H9 (cell line): ENCODE measurements at regions not wholly inside any gene's neighbourhood (a gene's known extent, or its start where the extent isn't known, plus 50 kb on each side); places are given as distances from the start of the nearest gene placed in this dataset.

Experiments
- DNase-seq: peaks from one replicate; pipeline ENCODE4 v3.0.0-alpha.2; 2017
- H2AFZ ChIP-seq: one replicate; pipeline ENCODE4 v1.6.1; 2013; ENCODE audit warnings: mild to moderate bottlenecking, low read length, control low read depth, moderate library complexity
- H2AK5ac ChIP-seq: 2 replicates; pipeline ENCODE4 v1.6.1; 2013; ENCODE audit warnings: low read length, control low read depth, mixed read lengths; ENCODE audit not compliant: insufficient read length
- H2BK120ac ChIP-seq: one replicate; pipeline ENCODE4 v1.6.1; 2013; ENCODE audit warnings: low read depth, mild to moderate bottlenecking, low read length, control low read depth, inconsistent platforms; ENCODE audit not compliant: poor library complexity, severe bottlenecking
- H2BK12ac ChIP-seq: 2 replicates; pipeline ENCODE4 v1.6.1; 2013; ENCODE audit warnings: low read length, control low read depth, mixed read lengths, low read depth; ENCODE audit not compliant: insufficient read length
- H2BK15ac ChIP-seq: 2 replicates; pipeline ENCODE4 v1.6.1; 2013; ENCODE audit warnings: low read depth, low read length, control low read depth
- H2BK20ac ChIP-seq: one replicate; pipeline ENCODE4 v1.6.1; 2013; ENCODE audit warnings: low read depth, mild to moderate bottlenecking, low read length, control low read depth, inconsistent platforms; ENCODE audit not compliant: poor library complexity, severe bottlenecking
- H2BK5ac ChIP-seq: 2 replicates; pipeline ENCODE4 v1.6.1; 2013; ENCODE audit warnings: low read length, control low read depth, mixed read lengths; ENCODE audit not compliant: insufficient read length
- H3K14ac ChIP-seq: 2 replicates; pipeline ENCODE4 v1.6.1; 2013; ENCODE audit warnings: low read length, control low read depth; ENCODE audit not compliant: insufficient read depth
- H3K18ac ChIP-seq: 2 replicates; pipeline ENCODE4 v1.6.1; 2013; ENCODE audit warnings: low read depth, mild to moderate bottlenecking, mixed read lengths, low read length, control low read depth; ENCODE audit not compliant: insufficient read length
- H3K23ac ChIP-seq: 2 replicates; pipeline ENCODE4 v1.6.1; 2013; ENCODE audit warnings: low read length, control low read depth, mixed read lengths, low read depth; ENCODE audit not compliant: insufficient read length
- H3K23me2 ChIP-seq: 2 replicates; pipeline ENCODE4 v1.6.1; 2013; ENCODE audit warnings: low read depth, mild to moderate bottlenecking, mixed read lengths, low read length, control low read depth; ENCODE audit not compliant: insufficient read length, poor library complexity, severe bottlenecking
- H3K27ac ChIP-seq: 2 replicates; pipeline ENCODE4 v1.5.1; 2013; ENCODE audit warnings: low read length, control low read depth, mixed read lengths, low read depth; ENCODE audit not compliant: insufficient read length
- H3K27me3 ChIP-seq: 2 replicates; pipeline ENCODE4 v1.6.1; 2013; ENCODE audit warnings: low read length, control low read depth, inconsistent platforms; ENCODE audit not compliant: insufficient read depth
- H3K4ac ChIP-seq: 2 replicates; pipeline ENCODE4 v1.6.1; 2013; ENCODE audit warnings: low read depth, mild to moderate bottlenecking, control low read depth, inconsistent platforms, low read length, moderate library complexity
- H3K4me1 ChIP-seq: 2 replicates; pipeline ENCODE4 v1.6.1; 2013; ENCODE audit warnings: low read length, control low read depth, inconsistent platforms; ENCODE audit not compliant: insufficient read depth
- H3K4me2 ChIP-seq: 2 replicates; pipeline ENCODE4 v1.6.1; 2013; ENCODE audit warnings: low read length, control low read depth, mixed read lengths; ENCODE audit not compliant: insufficient read length, insufficient read depth
- H3K56ac ChIP-seq: 2 replicates; pipeline ENCODE4 v1.6.1; 2013; ENCODE audit warnings: low read depth, mild to moderate bottlenecking, mixed read lengths, low read length, control low read depth; ENCODE audit not compliant: insufficient read length
- H3K79me1 ChIP-seq: 2 replicates; pipeline ENCODE4 v1.6.1; 2013; ENCODE audit warnings: low read depth, mild to moderate bottlenecking, moderate library complexity, low read length, control low read depth, inconsistent platforms; ENCODE audit not compliant: insufficient read depth, poor library complexity, severe bottlenecking
- H3K79me2 ChIP-seq: 2 replicates; pipeline ENCODE4 v1.6.1; 2013; ENCODE audit warnings: low read length, control low read depth, inconsistent platforms; ENCODE audit not compliant: insufficient read depth
- H3K9ac ChIP-seq: 2 replicates; pipeline ENCODE4 v1.6.1; 2013; ENCODE audit warnings: low read length, control low read depth, mixed read lengths; ENCODE audit not compliant: insufficient read length; ENCODE audit errors: extremely low read depth
- H3K9me3 ChIP-seq: one replicate; pipeline ENCODE4 v1.6.1; 2013; ENCODE audit warnings: low read depth, low read length, inconsistent platforms; ENCODE audit not compliant: control insufficient read depth
- H3T11ph ChIP-seq: one replicate; pipeline ENCODE4 v1.6.1; 2013; ENCODE audit warnings: mild to moderate bottlenecking, low read length, control low read depth, inconsistent platforms
- H4K20me1 ChIP-seq: one replicate; pipeline ENCODE4 v1.6.1; 2013; ENCODE audit not compliant: control insufficient read depth, insufficient read length, insufficient read depth
- H4K5ac ChIP-seq: 2 replicates; pipeline ENCODE4 v1.6.1; 2013; ENCODE audit warnings: low read depth, mild to moderate bottlenecking, mixed read lengths, low read length, control low read depth; ENCODE audit not compliant: insufficient read length
- H4K8ac ChIP-seq: replicated peaks from 2 replicates; pipeline ENCODE4 v1.6.1; 2013; ENCODE audit warnings: low read length, control low read depth, mixed read lengths, low read depth; ENCODE audit not compliant: insufficient read length
- H4K91ac ChIP-seq: 2 replicates; pipeline ENCODE4 v1.6.1; 2013; ENCODE audit warnings: low read depth, mild to moderate bottlenecking, moderate library complexity, mixed read lengths, low read length, control low read depth; ENCODE audit not compliant: insufficient read length
- H3K27ac Mint-ChIP-seq, 3 experiments: 2 replicates in 2 of 3; 3 replicates in 1 of 3; pipeline ENCODE4 v1.8.0; 2020 to 2021; ENCODE audit warnings: mixed read lengths in 3 of 3, mild to moderate bottlenecking in 1 of 3, moderate library complexity in 1 of 3
- H3K27me3 Mint-ChIP-seq: 2 replicates; pipeline ENCODE4 v1.8.0; 2021; ENCODE audit warnings: low read depth, mild to moderate bottlenecking, moderate library complexity, mixed read lengths
- H3K36me3 Mint-ChIP-seq, 3 experiments: 2 replicates in 2 of 3; 3 replicates in 1 of 3; pipeline ENCODE4 v1.8.0; 2020 to 2021; ENCODE audit warnings: low read depth in 3 of 3, mixed read lengths in 3 of 3; ENCODE audit not compliant: insufficient read depth in 1 of 3
- H3K4me1 Mint-ChIP-seq, 2 experiments: 2 replicates each; pipeline ENCODE4 v1.8.0; 2020; ENCODE audit warnings: mixed read lengths in 2 of 2
- H3K4me3 Mint-ChIP-seq, 2 experiments: 2 replicates in 1 of 2; 3 replicates in 1 of 2; pipeline ENCODE4 v1.8.0; 2020 to 2021; ENCODE audit warnings: mild to moderate bottlenecking in 2 of 2, mixed read lengths in 2 of 2, moderate library complexity in 1 of 2
- H3K9me3 Mint-ChIP-seq, 2 experiments: 2 replicates in 1 of 2; 3 replicates in 1 of 2; pipeline ENCODE4 v1.8.0; 2020; ENCODE audit warnings: mild to moderate bottlenecking in 2 of 2, mixed read lengths in 2 of 2, moderate library complexity in 1 of 2
- WGBS: extraction: QIAGEN DNeasy Blood & Tissue Kit; methylation state at CpG from one replicate; pipeline ENCODE4 v1.1.7; 2013; ENCODE audit warnings: missing lambda C conversion rate, low lambda C conversion rate, mixed read lengths; ENCODE audit not compliant: insufficient read length; ENCODE audit errors: extremely low coverage; 5-methylcytosine and 5-hydroxymethylcytosine counted together
- TF ChIP-seq, protein P1 (sequence below): fragments of 200-600 bp; sonication (generic); conservative IDR thresholded peaks from 3 replicates; pipeline ENCODE4 v1.8.0; 2021; ENCODE audit warnings: antibody characterized with exemption, mild to moderate bottlenecking

DNA sequence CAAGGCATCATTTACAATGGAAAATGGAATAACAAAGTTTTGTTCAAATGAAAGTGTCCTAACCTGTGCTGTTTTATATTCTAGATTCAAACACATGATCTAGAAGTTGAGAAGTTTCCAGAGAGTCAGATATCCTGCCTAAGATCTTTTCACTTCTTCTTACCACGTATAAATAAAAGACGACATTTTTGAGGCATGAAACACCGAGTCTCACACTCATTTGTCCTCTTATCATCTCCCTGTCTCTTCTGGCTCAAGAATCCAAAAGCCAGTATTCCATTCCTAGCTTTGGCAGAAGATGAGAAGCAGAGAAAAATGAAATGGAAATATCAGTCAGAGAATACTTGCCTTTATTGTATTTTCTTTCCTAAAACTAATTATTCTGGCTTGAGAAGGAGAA is 738.6 kb upstream of the NR2F2 start:
- Histone ChIP-seq H2BK120ac (no peak overlapping the region), H3K9ac (no peak overlapping the region), H3K18ac (no peak overlapping the region), H2BK12ac (no peak overlapping the region), H3K27me3 (no peaks in the 10 kb centered on the region), H4K20me1 (no peaks in the 10 kb centered on the region), H3K4me2 (no peak overlapping the region), H4K5ac (no peak overlapping the region), H4K91ac (no peak overlapping the region), H3K79me2 (no peaks in the 10 kb centered on the region), H3K9me3 (no peaks in the 10 kb centered on the region), H4K8ac (no peak overlapping the region), H3K79me1 (no peaks in the 10 kb centered on the region), H2AK5ac (no peak overlapping the region), H3K56ac (no peak overlapping the region), H3T11ph (no peak overlapping the region), H2BK15ac (no peak overlapping the region), H2AFZ (no peak overlapping the region), H2BK5ac (no peak overlapping the region), H3K23ac (no peak overlapping the region), H3K4ac (no peak overlapping the region), H3K4me1 (peaks cover 2% of the 10 kb centered on the region; the same call in 1 of the 2 replicates), H3K14ac (no peak overlapping the region), H2BK20ac (no peak overlapping the region), H3K23me2 (no peaks in the 10 kb centered on the region), H3K27ac (no peak overlapping the region)
- Mint-ChIP-seq H3K9me3 (no peaks in the 10 kb centered on the region), H3K36me3 (no peaks in the 10 kb centered on the region), H3K27me3 (no peaks in the 10 kb centered on the region), H3K4me3 (no peak overlapping the region), H3K4me1 (peaks cover 6% of the 10 kb centered on the region in 2 experiments), H3K27ac (no peak overlapping the region)
- TF ChIP-seq, protein P1, sequence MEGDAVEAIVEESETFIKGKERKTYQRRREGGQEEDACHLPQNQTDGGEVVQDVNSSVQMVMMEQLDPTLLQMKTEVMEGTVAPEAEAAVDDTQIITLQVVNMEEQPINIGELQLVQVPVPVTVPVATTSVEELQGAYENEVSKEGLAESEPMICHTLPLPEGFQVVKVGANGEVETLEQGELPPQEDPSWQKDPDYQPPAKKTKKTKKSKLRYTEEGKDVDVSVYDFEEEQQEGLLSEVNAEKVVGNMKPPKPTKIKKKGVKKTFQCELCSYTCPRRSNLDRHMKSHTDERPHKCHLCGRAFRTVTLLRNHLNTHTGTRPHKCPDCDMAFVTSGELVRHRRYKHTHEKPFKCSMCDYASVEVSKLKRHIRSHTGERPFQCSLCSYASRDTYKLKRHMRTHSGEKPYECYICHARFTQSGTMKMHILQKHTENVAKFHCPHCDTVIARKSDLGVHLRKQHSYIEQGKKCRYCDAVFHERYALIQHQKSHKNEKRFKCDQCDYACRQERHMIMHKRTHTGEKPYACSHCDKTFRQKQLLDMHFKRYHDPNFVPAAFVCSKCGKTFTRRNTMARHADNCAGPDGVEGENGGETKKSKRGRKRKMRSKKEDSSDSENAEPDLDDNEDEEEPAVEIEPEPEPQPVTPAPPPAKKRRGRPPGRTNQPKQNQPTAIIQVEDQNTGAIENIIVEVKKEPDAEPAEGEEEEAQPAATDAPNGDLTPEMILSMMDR, result no peak
- WGBS, result no CpG with 5 or more reads among the region's 3 CpGs
- DNase-seq, result no peak
